HepG2 (cell line): ENCODE measurements at regions not wholly inside any gene's neighbourhood (a gene's known extent, or its start where the extent isn't known, plus 50 kb on each side); places are given as distances from the start of the nearest gene placed in this dataset.

Source experiments
- ATAC-seq: fragments of 200-7000 bp; cut with Tn5 transposase; 3 replicates; pipeline ENCODE4 v1.9.1; 2020; ENCODE audit warnings: mild to moderate bottlenecking, moderate library complexity
- BruUV-seq: library from RNA; stranded (reverse); fragments of 400-500 nt; replicated peaks from 2 replicates; lab custom pipeline; 2021; lab: Mats Ljungman, UMichigan
- CTCF ChIA-PET: fragments of 300-600 bp; formaldehyde crosslinking; extraction: SDS; loops from one replicate; lab custom pipeline; 2021; ENCODE audit warnings: low total read pairs, inconsistent platforms, low intra/inter-chr PET ratio; lab: Yijun Ruan, JAX
- POLR2A ChIA-PET: fragments of 350-600 bp; sonication (Branson Sonifier 250); formaldehyde crosslinking; loops from one replicate; lab custom pipeline; 2020; ENCODE audit warnings: antibody characterized with exemption, inconsistent platforms; lab: Yijun Ruan, JAX
- DNase-seq: peaks from one replicate; pipeline ENCODE4 v3.0.0-alpha.2; 2015; ENCODE audit warnings: low spot score
- FAIRE-seq: peaks from 3 replicates; lab custom pipeline; 2011; peaks lifted over from hg19 to GRCh38; lab: Jason Lieb, UNC
- H2AFZ ChIP-seq: one replicate; pipeline ENCODE4 v1.6.1; 2011; ENCODE audit warnings: low read length, inconsistent platforms
- H3K27ac ChIP-seq: fragments of 300-600 bp; 3 replicates; pipeline ENCODE4 v1.8.0; 2011; ENCODE audit warnings: mixed run types, mild to moderate bottlenecking, mixed read lengths, low read length, inconsistent platforms; ENCODE audit not compliant: insufficient read depth; ENCODE audit errors: extremely low read length
- H3K27me3 ChIP-seq, 2 experiments: fragments of 200-600 bp in 1 of 2; 2 replicates in 1 of 2; 3 replicates in 1 of 2; pipeline versions ENCODE4 v1.6.0 to v1.8.0; 2011; ENCODE audit warnings: low read length in 2 of 2, mild to moderate bottlenecking in 2 of 2, moderate library complexity in 2 of 2, inconsistent platforms in 1 of 2; ENCODE audit not compliant: insufficient read depth in 2 of 2, control insufficient read depth in 1 of 2
- H3K36me3 ChIP-seq, 2 experiments: fragments of 200-600 bp in 1 of 2; replicated peaks in 1 of 2; 2 replicates in 1 of 2; 3 replicates in 1 of 2; pipeline versions ENCODE4 v1.5.1 to v1.8.0; 2011; ENCODE audit warnings: low read length in 2 of 2, inconsistent platforms in 1 of 2; ENCODE audit not compliant: insufficient read depth in 2 of 2, control insufficient read depth in 1 of 2
- H3K4me1 ChIP-seq: 2 replicates; pipeline ENCODE4 v1.5.1; 2012; ENCODE audit warnings: low read length, inconsistent platforms; ENCODE audit not compliant: insufficient read depth
- H3K4me2 ChIP-seq: 2 replicates; pipeline ENCODE4 v1.6.0; 2011; ENCODE audit warnings: low read depth, low read length, inconsistent platforms
- H3K4me3 ChIP-seq, 3 experiments: fragments of 200-600 bp in 1 of 3; sonication (generic), shearing (Covaris generic) in 1 of 3; replicated peaks in 1 of 3; 2 replicates each; pipeline ENCODE4 v1.5.1; 2011 to 2016; ENCODE audit warnings: low read length in 3 of 3, inconsistent platforms in 2 of 3, low read depth in 2 of 3, mild to moderate bottlenecking in 2 of 3, control low read depth in 1 of 3, mixed read lengths in 1 of 3; ENCODE audit not compliant: insufficient read depth in 1 of 3
- H3K79me2 ChIP-seq: one replicate; pipeline ENCODE4 v1.6.1; 2011; ENCODE audit warnings: low read length, inconsistent platforms; ENCODE audit not compliant: insufficient read depth
- H3K9ac ChIP-seq: 2 replicates; pipeline ENCODE4 v1.6.0; 2011; ENCODE audit warnings: mild to moderate bottlenecking, low read depth, low read length, inconsistent platforms; ENCODE audit not compliant: insufficient read depth
- H3K9me3 ChIP-seq: 2 replicates; pipeline ENCODE4 v1.5.1; 2012; ENCODE audit warnings: mild to moderate bottlenecking, low read length
- H4K20me1 ChIP-seq: 2 replicates; pipeline ENCODE4 v1.6.0; 2011; ENCODE audit warnings: inconsistent platforms, mild to moderate bottlenecking, low read length, moderate library complexity; ENCODE audit not compliant: insufficient read depth
- CBX2 ChIP-seq, 2 experiments: fragments of 200-600 bp in 1 of 2; sonication (generic); formaldehyde crosslinking in 1 of 2; IDR thresholded peaks; 2 replicates each; pipeline versions ENCODE4 v1.7.0 to v1.8.1; 2018 to 2022; ENCODE audit warnings: low read depth in 2 of 2, low read length in 1 of 2, mild to moderate bottlenecking in 1 of 2, missing genetic modification reagents in 1 of 2
- FIP1L1 ChIP-seq: fragments of 200-400 bp; formaldehyde crosslinking; IDR thresholded peaks from 2 replicates; pipeline ENCODE4 v1.6.1; 2018; ENCODE audit warnings: low read depth, mild to moderate bottlenecking, low read length, moderate library complexity, borderline replicate concordance; ENCODE audit not compliant: insufficient read depth
- HOXA7 ChIP-seq: sonication (generic); formaldehyde crosslinking; IDR thresholded peaks from 2 replicates; pipeline ENCODE4 v1.8.1; 2022; ENCODE audit warnings: mild to moderate bottlenecking, missing genetic modification reagents, moderate library complexity
- MIER2 ChIP-seq: IDR thresholded peaks from 2 replicates; pipeline ENCODE4 v1.6.1; 2016; ENCODE audit warnings: missing biosample characterization, missing genetic modification reagents
- NFAT5 ChIP-seq: sonication (generic); formaldehyde crosslinking; IDR thresholded peaks from 2 replicates; pipeline ENCODE4 v1.4.0; 2020; ENCODE audit warnings: missing genetic modification reagents
- NFE2 ChIP-seq: sonication (generic); formaldehyde crosslinking; IDR thresholded peaks from 2 replicates; pipeline ENCODE4 v1.4.0; 2020; ENCODE audit warnings: missing genetic modification reagents
- SIN3A ChIP-seq: IDR thresholded peaks from 2 replicates; pipeline ENCODE4 v1.6.1; 2011; ENCODE audit warnings: low read depth, mild to moderate bottlenecking, control low read depth, low read length, borderline replicate concordance
- SNRNP70 ChIP-seq: fragments of 200-400 bp; formaldehyde crosslinking; IDR thresholded peaks from 2 replicates; pipeline ENCODE4 v1.6.1; 2017; ENCODE audit warnings: mild to moderate bottlenecking, low read depth, low read length, moderate library complexity
- USF2 ChIP-seq, 2 experiments: sonication (generic) in 1 of 2; formaldehyde crosslinking in 1 of 2; IDR thresholded peaks; 2 replicates each; pipeline versions ENCODE4 v1.5.1 to v1.6.1; 2011 to 2020; ENCODE audit warnings: borderline replicate concordance in 1 of 2, low read depth in 1 of 2, low read length in 1 of 2, mild to moderate bottlenecking in 1 of 2, missing genetic modification reagents in 1 of 2, moderate library complexity in 1 of 2
- ZFP82 ChIP-seq: sonication (generic); formaldehyde crosslinking; IDR thresholded peaks from 2 replicates; pipeline ENCODE4 v1.5.1; 2020; ENCODE audit warnings: mild to moderate bottlenecking, missing genetic modification reagents, borderline replicate concordance
- ZNF788 ChIP-seq: sonication (generic); formaldehyde crosslinking; IDR thresholded peaks from 2 replicates; pipeline ENCODE4 v1.5.0; 2020; ENCODE audit warnings: mild to moderate bottlenecking, missing genetic modification reagents, borderline replicate concordance
- ZZZ3 ChIP-seq: sonication (generic); formaldehyde crosslinking; IDR thresholded peaks from 2 replicates; pipeline ENCODE4 v1.4.0; 2020; ENCODE audit warnings: missing genetic modification reagents, mild to moderate bottlenecking, borderline replicate concordance
- in situ Hi-C: cut with HindIII; loops from 2 replicates; pipeline ENCODE4 v1.10.0; 2017; ENCODE audit warnings: low pct_unique_long_range_greater_than_20kb; ENCODE audit not compliant: extremely low pct_ligation_motif_present
- intact Hi-C: fragments of 100-400 bp; cut with micrococcal nuclease; formaldehyde crosslinking; loops from one replicate; pipeline ENCODE4 v1.10.0; 2022; ENCODE audit not compliant: unreplicated experiment

GRCh38 chr12:92495108-92495507 lies 207.7 kb upstream of the PLEKHG7 start:
- intact Hi-C loops (no loop called here), in situ Hi-C loops (no loop called here)
- H2AFZ ChIP-seq, result no peak overlapping the region
- H3K9me3 ChIP-seq, result no peaks in the 10 kb centered on the region
- DNase-seq (no peak), ATAC-seq (no peak), FAIRE-seq (no peak)
- CTCF ChIA-PET, result no interaction called here
- no peaks in the 10 kb centered on the region for H4K20me1 ChIP-seq
- H3K27me3 ChIP-seq, result no peaks in the 10 kb centered on the region
- TF ChIP-seq MIER2 (CRISPR knock-in tag) (no peak), ZZZ3 (no peak), FIP1L1 (no peak), ZNF788 (CRISPR knock-in tag) (no peak), HOXA7 (CRISPR knock-in tag) (no peak), CBX2 (IDR thresholded peaks at IDR 0.05; ENCODE audit: low read depth, low read length) (no peak), CBX2 (CRISPR knock-in tag; IDR thresholded peaks at IDR 0.05; ENCODE audit: low read depth) (no peak), SIN3A (no peak)
- no peak overlapping the region for H3K4me3 ChIP-seq
- H3K36me3 ChIP-seq, result no peaks in the 10 kb centered on the region
- no peaks in the 10 kb centered on the region for H3K4me1 ChIP-seq
- H3K4me2 ChIP-seq, result no peak overlapping the region
- POLR2A ChIA-PET, result no interaction called here
- no peaks in the 10 kb centered on the region for H3K79me2 ChIP-seq
- no TSS peak for BruUV-seq
- no peak overlapping the region for H3K27ac ChIP-seq
- no peak overlapping the region for H3K9ac ChIP-seq

- Histone ChIP-seq H3K36me3 (no peaks in the 10 kb centered on the region), H3K27ac (no peak overlapping the region), H3K9ac (no peak overlapping the region), H3K4me2 (no peak overlapping the region), H4K20me1 (no peaks in the 10 kb centered on the region), H3K79me2 (no peaks in the 10 kb centered on the region), H3K27me3 (no peaks in the 10 kb centered on the region), H3K4me1 (no peaks in the 10 kb centered on the region), H2AFZ (no peak overlapping the region), H3K4me3 (no peak overlapping the region), H3K9me3 (no peaks in the 10 kb centered on the region)
- intact Hi-C loops, result no loop called here
- ChIA-PET POLR2A (no interaction called here), CTCF (no interaction called here)
- no peak for FAIRE-seq
- ATAC-seq, result no peak
- BruUV-seq, result no TSS peak
- in situ Hi-C loops, result no loop called here
- DNase-seq, result no peak
- no peak for TF ChIP-seq USF2 (IDR thresholded peaks at IDR 0.05; ENCODE audit: low read depth, low read length)
- no peak for TF ChIP-seq USF2 (CRISPR knock-in tag; IDR thresholded peaks at IDR 0.05; ENCODE audit: borderline replicate concordance)
- TF ChIP-seq NFE2 (CRISPR knock-in tag), result no peak
- TF ChIP-seq ZFP82, result no peak
- no peak for TF ChIP-seq SNRNP70
- no peak for TF ChIP-seq NFAT5 (CRISPR knock-in tag)
Observed at GRCh38 chr12:92493816-92494215, 209.0 kb upstream of the PLEKHG7 start.
